SK-N-SH (cell line): ENCODE measurements at regions not wholly inside any gene's neighbourhood (a gene's known extent, or its start where the extent isn't known, plus 50 kb on each side); places are given as distances from the start of the nearest gene placed in this dataset.

ENCODE experiments used
- CTCF ChIA-PET: fragments of 300-600, 350-600 bp; formaldehyde crosslinking; extraction: SDS; loops from one replicate; lab custom pipeline; 2021; lab: Yijun Ruan, JAX
- POLR2A ChIA-PET: fragments of 350-600 bp; sonication (Branson Sonifier 250); formaldehyde crosslinking; extraction: SDS; loops from one replicate; lab custom pipeline; 2020; ENCODE audit warnings: antibody characterized with exemption, inconsistent platforms; lab: Yijun Ruan, JAX
- DNase-seq: peaks from one replicate; pipeline ENCODE4 v3.0.0; 2012
- H2AFZ ChIP-seq: fragments of 200-600 bp; sonication (generic); 2 replicates; pipeline ENCODE4 v1.8.1; 2016; ENCODE audit warnings: antibody characterized with exemption, mild to moderate bottlenecking, low read depth
- H3F3A ChIP-seq: fragments of 200-600 bp; sonication (generic); replicated peaks from 2 replicates; pipeline ENCODE3; 2016; ENCODE audit warnings: antibody characterized with exemption, mild to moderate bottlenecking; ENCODE audit not compliant: insufficient read depth
- H3K27ac ChIP-seq, 2 experiments: fragments of 200-500 bp in 1 of 2; fragments of 200-600 bp in 1 of 2; sonication (Bioruptor generic) in 1 of 2; sonication (generic), shearing (Covaris generic) in 1 of 2; 2 replicates each; pipeline versions ENCODE4 v1.5.1 to v1.6.1; 2014 to 2016; ENCODE audit warnings: low read depth in 2 of 2, inconsistent platforms in 1 of 2, low read length in 1 of 2, mild to moderate bottlenecking in 1 of 2, mixed read lengths in 1 of 2
- H3K27me3 ChIP-seq: fragments of 200-600 bp; sonication (generic), shearing (Covaris generic); 2 replicates; pipeline ENCODE4 v1.6.1; 2016; ENCODE audit warnings: mixed run types; ENCODE audit not compliant: insufficient read depth
- H3K36me3 ChIP-seq, 2 experiments: fragments of 200-500 bp in 1 of 2; fragments of 200-600 bp in 1 of 2; sonication (Bioruptor generic) in 1 of 2; sonication (generic) in 1 of 2; replicated peaks in 1 of 2; 2 replicates each; pipeline versions ENCODE3 to v1.5.1; 2014 to 2016; ENCODE audit warnings: low read length in 1 of 2, mild to moderate bottlenecking in 1 of 2; ENCODE audit not compliant: insufficient read depth in 2 of 2, control insufficient read depth in 1 of 2
- H3K4me1 ChIP-seq, 2 experiments: fragments of 200-500 bp in 1 of 2; fragments of 200-600 bp in 1 of 2; sonication (Bioruptor generic) in 1 of 2; sonication (generic), shearing (Covaris generic) in 1 of 2; 2 replicates each; pipeline versions ENCODE4 v1.5.1 to v1.6.1; 2014 to 2016; ENCODE audit warnings: low read depth in 1 of 2, low read length in 1 of 2, mixed run types in 1 of 2; ENCODE audit not compliant: insufficient read depth in 2 of 2, control insufficient read depth in 1 of 2
- H3K4me2 ChIP-seq: fragments of 200-600 bp; sonication (generic), shearing (Covaris generic); 2 replicates; pipeline ENCODE4 v1.6.1; 2017; ENCODE audit warnings: mixed run types
- H3K4me3 ChIP-seq, 2 experiments: fragments of 200-500 bp in 1 of 2; fragments of 200-600 bp in 1 of 2; sonication (Bioruptor generic) in 1 of 2; sonication (generic), shearing (Covaris generic) in 1 of 2; 2 replicates each; pipeline versions ENCODE4 v1.5.1 to v1.8.1; 2014 to 2016; ENCODE audit warnings: low read depth in 2 of 2, inconsistent platforms in 1 of 2, low read length in 1 of 2, mild to moderate bottlenecking in 1 of 2, mixed read lengths in 1 of 2, moderate library complexity in 1 of 2
- H3K79me2 ChIP-seq: fragments of 200-600 bp; sonication (generic); 2 replicates; pipeline ENCODE4 v1.8.1; 2017; ENCODE audit warnings: mild to moderate bottlenecking; ENCODE audit not compliant: insufficient read depth
- H3K9ac ChIP-seq: fragments of 200-600 bp; sonication (generic); 2 replicates; pipeline ENCODE4 v1.6.1; 2017; ENCODE audit warnings: mixed run types
- H3K9me2 ChIP-seq: fragments of 200-600 bp; sonication (generic); 2 replicates; pipeline ENCODE4 v1.6.1; 2017; ENCODE audit warnings: mixed run types
- H3K9me3 ChIP-seq: fragments of 200-600 bp; sonication (generic); 2 replicates; pipeline ENCODE4 v1.6.1; 2017; ENCODE audit warnings: mixed run types, mild to moderate bottlenecking, moderate library complexity
- H4K20me1 ChIP-seq: fragments of 200-600 bp; sonication (generic); 2 replicates; pipeline ENCODE4 v1.6.1; 2017; ENCODE audit warnings: mild to moderate bottlenecking, mixed run types; ENCODE audit not compliant: insufficient read depth
- CHD2 ChIP-seq: fragments of 150-350 bp; IDR thresholded peaks from 2 replicates; pipeline ENCODE4 v1.6.1; 2018; ENCODE audit warnings: low read length; ENCODE audit not compliant: partially characterized antibody
- EP300 ChIP-seq, 2 experiments: IDR thresholded peaks; 2 replicates each; pipeline versions ENCODE4 v1.4.0 to v1.6.1; 2012; ENCODE audit warnings: borderline replicate concordance in 1 of 2, low read depth in 1 of 2, low read length in 1 of 2
- FOXJ3 ChIP-seq: sonication (generic); formaldehyde crosslinking; IDR thresholded peaks from 2 replicates; pipeline ENCODE4 v1.5.1; 2020; ENCODE audit warnings: mild to moderate bottlenecking, missing genetic modification reagents
- GATA2 ChIP-seq: sonication (generic); formaldehyde crosslinking; IDR thresholded peaks from 2 replicates; pipeline ENCODE4 v1.5.0; 2020; ENCODE audit warnings: mild to moderate bottlenecking, missing genetic modification reagents
- JUND ChIP-seq: IDR thresholded peaks from 2 replicates; pipeline ENCODE4 v1.4.0; 2012
- MXI1 ChIP-seq: IDR thresholded peaks from 2 replicates; pipeline ENCODE4 v1.6.1; 2012; ENCODE audit warnings: mild to moderate bottlenecking, low read depth, low read length, improper control_type of control experiment
- NFIC ChIP-seq: IDR thresholded peaks from 2 replicates; pipeline ENCODE4 v1.4.0; 2012; ENCODE audit warnings: borderline replicate concordance
- NRF1 ChIP-seq: IDR thresholded peaks from 2 replicates; pipeline ENCODE4 v1.6.1; 2012; ENCODE audit warnings: low read depth, mild to moderate bottlenecking, low read length
- POLR2AphosphoS5 ChIP-seq: IDR thresholded peaks from 2 replicates; pipeline ENCODE4 v1.6.1; 2012; ENCODE audit warnings: low read depth, low read length
- RAD21 ChIP-seq: IDR thresholded peaks from 2 replicates; pipeline ENCODE4 v1.6.1; 2012; ENCODE audit warnings: mild to moderate bottlenecking, low read length
- RCOR1 ChIP-seq: fragments of 150-350 bp; IDR thresholded peaks from 2 replicates; pipeline ENCODE4 v1.6.1; 2017; ENCODE audit warnings: antibody characterized with exemption, low read length
- RFX5 ChIP-seq: IDR thresholded peaks from 2 replicates; pipeline ENCODE4 v1.6.1; 2012; ENCODE audit warnings: mild to moderate bottlenecking, improper control_type of control experiment, low read length
- RXRA ChIP-seq: IDR thresholded peaks from 2 replicates; pipeline ENCODE4 v1.4.0; 2012; ENCODE audit warnings: low read depth, mild to moderate bottlenecking, borderline replicate concordance
- SMC3 ChIP-seq: IDR thresholded peaks from 2 replicates; pipeline ENCODE4 v1.6.1; 2012; ENCODE audit warnings: low read depth, low read length, improper control_type of control experiment
- TAF1 ChIP-seq: IDR thresholded peaks from 2 replicates; pipeline ENCODE4 v1.6.1; 2012; ENCODE audit warnings: low read depth, mild to moderate bottlenecking, low read length, moderate library complexity, borderline replicate concordance
- TCF12 ChIP-seq: IDR thresholded peaks from 2 replicates; pipeline ENCODE4 v1.4.0; 2012
- TEAD4 ChIP-seq: IDR thresholded peaks from 2 replicates; pipeline ENCODE4 v1.4.0; 2012; ENCODE audit warnings: mild to moderate bottlenecking, borderline replicate concordance; ENCODE audit not compliant: insufficient read depth
- YY1 ChIP-seq: IDR thresholded peaks from 2 replicates; pipeline ENCODE4 v1.4.0; 2012; ENCODE audit warnings: low read depth, mild to moderate bottlenecking
- WGBS: methylation state at CpG from one replicate; pipeline ENCODE4 v1.1.6; 2017; ENCODE audit warnings: low lambda C conversion rate; 5-methylcytosine and 5-hydroxymethylcytosine counted together
- TF ChIP-seq, protein P1 (sequence below): IDR thresholded peaks from 2 replicates; pipeline ENCODE4 v1.4.0; 2012; ENCODE audit warnings: low read depth, borderline replicate concordance

DNA sequence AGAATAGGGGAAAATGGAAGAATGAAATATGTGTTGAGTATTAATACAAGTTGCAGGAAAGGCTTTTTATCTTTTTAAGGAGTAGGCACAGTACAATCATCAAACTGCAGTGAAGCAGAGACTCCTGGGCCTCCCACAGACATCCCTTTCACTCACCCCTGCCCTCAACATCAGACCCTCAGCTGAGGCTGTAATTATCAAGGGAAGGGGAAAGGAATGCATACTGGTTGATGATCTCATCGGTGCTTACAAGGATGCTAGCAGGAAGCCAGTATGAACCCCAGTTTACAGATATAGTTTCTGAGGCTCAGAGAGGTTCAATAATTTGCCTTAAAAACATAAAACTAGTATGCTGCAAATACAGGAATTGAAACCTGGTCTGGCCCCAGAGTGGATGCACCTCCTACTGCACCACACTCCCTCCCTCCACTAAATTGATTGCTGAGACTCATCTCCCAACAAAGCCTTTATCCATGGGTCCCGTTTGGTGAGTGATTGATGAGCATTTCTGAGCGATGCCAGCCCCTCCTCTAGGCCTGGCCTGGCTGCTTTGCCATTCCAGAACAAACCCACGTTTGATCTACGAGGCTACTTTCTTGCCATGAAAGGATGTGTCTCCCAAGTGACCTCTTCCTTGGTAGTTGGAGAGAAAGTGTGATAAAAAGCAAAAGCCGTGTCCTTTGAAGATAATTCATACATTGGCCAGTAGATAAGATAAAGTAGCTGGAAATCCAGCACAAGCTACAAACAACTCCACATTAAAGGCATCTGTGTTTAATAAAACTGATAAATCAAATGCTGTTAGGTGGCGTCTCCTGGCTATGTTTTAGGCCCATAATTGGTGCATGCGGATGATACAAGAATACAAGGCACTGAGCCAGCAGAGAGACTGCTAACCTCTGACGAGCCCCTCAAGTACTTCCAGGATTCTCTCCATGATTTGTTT, 233.9 kb upstream of the CAMK1G start:
- 13% methylated on average over 9 of the region's 9 CpGs for WGBS
- peak; percentile 69 for DNase-seq
- H3K9me3 ChIP-seq, result no peaks in the 10 kb centered on the region
- peak overlapping the region; percentile 10; the same call in 1 of the 2 replicates for H3K4me2 ChIP-seq
- TF ChIP-seq, protein P1, sequence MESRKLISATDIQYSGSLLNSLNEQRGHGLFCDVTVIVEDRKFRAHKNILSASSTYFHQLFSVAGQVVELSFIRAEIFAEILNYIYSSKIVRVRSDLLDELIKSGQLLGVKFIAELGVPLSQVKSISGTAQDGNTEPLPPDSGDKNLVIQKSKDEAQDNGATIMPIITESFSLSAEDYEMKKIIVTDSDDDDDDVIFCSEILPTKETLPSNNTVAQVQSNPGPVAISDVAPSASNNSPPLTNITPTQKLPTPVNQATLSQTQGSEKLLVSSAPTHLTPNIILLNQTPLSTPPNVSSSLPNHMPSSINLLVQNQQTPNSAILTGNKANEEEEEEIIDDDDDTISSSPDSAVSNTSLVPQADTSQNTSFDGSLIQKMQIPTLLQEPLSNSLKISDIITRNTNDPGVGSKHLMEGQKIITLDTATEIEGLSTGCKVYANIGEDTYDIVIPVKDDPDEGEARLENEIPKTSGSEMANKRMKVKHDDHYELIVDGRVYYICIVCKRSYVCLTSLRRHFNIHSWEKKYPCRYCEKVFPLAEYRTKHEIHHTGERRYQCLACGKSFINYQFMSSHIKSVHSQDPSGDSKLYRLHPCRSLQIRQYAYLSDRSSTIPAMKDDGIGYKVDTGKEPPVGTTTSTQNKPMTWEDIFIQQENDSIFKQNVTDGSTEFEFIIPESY, result no peak
- TF ChIP-seq RFX5 (no peak), YY1 (no peak), NRF1 (no peak), JUND (peak; percentile 46), SMC3 (no peak), GATA2 (peak; percentile 100), TAF1 (no peak), RCOR1 (peak; percentile 100), EP300 (IDR thresholded peaks at IDR 0.05; ENCODE audit: borderline replicate concordance in 1 of 2, low read depth in 1 of 2, low read length in 1 of 2) (peak; percentile 76 to 99; a peak in 3 of 4 replicates), TCF12 (peak; percentile 92), NFIC (peak; percentile 73; the same call in 1 of the 2 replicates), CHD2 (peak; percentile 89), MXI1 (peak; percentile 66; the same call in 1 of the 2 replicates), POLR2AphosphoS5 (peak; percentile 75; the same call in 1 of the 2 replicates), RAD21 (peak; percentile 38), RXRA (no peak; the same call in 1 of the 2 replicates), FOXJ3 (CRISPR knock-in tag) (peak; percentile 94), TEAD4 (peak; percentile 79; the same call in 1 of the 2 replicates)
- CTCF ChIA-PET, result interaction anchor here (1.0 to 9.2 kb wide), 7 partner anchors 15 to 220 kb away, joined by 3 to 133 read pairs (median 9); no protein-coding TSS in a partner anchor
- H3K9me2 ChIP-seq, result no peaks in the 10 kb centered on the region
- peaks cover 3% of the 10 kb centered on the region for H3F3A ChIP-seq
- peak overlapping the region; percentile 2 to 95; a peak in 3 of 4 replicates for H3K27ac ChIP-seq
- no peak overlapping the region; the same call in none of the 2 replicates for H2AFZ ChIP-seq
- H3K4me3 ChIP-seq, result no peak overlapping the region
- no peak overlapping the region for H3K9ac ChIP-seq
- H4K20me1 ChIP-seq, result no peaks in the 10 kb centered on the region
- H3K27me3 ChIP-seq, result no peaks in the 10 kb centered on the region
- no peaks in the 10 kb centered on the region for H3K79me2 ChIP-seq
- H3K4me1 ChIP-seq, result peaks cover 0 to 48% of the 10 kb centered on the region in 2 experiments; a peak in 2 of 4 replicates
- POLR2A ChIA-PET, result no interaction called here
- H3K36me3 ChIP-seq, result no peaks in the 10 kb centered on the region
